ENCODE measurements at regions not wholly inside any gene's neighbourhood (a gene's known extent, or its start where the extent isn't known, plus 50 kb on each side); places are given as distances from the start of the nearest gene placed in this dataset.

DNA sequence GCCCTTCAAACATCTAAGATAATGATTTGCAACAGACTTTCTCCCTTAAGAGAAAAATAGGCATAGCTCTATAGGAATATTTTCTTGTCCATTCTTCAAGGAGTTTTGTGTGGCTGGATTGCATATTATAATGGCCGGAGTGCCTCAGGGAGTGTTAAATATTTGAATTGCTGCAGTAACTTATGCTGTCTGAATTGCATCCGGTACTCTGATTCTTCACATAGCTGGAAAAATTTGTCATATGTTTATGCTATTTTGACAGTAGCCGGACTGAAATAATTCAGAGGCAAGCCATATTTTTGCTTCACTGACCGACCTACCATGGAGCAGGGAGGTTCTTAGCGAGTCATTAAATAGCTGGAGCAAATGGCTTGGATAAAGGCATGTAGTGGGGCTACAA lies 621.0 kb downstream of the ACTL7B start:
- TF ChIP-seq CTCF (IDR thresholded peaks at IDR 0.05) (no peak), POLR2A (IDR thresholded peaks at IDR 0.05) (no peak), EP300 (IDR thresholded peaks at IDR 0.05; ENCODE audit: low read depth) (no peak)

Measured in transverse colon (tissue), 3 donors.